ENCODE measurements at regions not wholly inside any gene's neighbourhood (a gene's known extent, or its start where the extent isn't known, plus 50 kb on each side); places are given as distances from the start of the nearest gene placed in this dataset.

GRCh38 chr2:81483254-81483653, 1178.7 kb upstream of the LRRTM1 start:
- TF ChIP-seq ZBTB11 (CRISPR knock-in tag; IDR thresholded peaks at IDR 0.05) = no peak
- TF ChIP-seq KDM1A (IDR thresholded peaks at IDR 0.05; ENCODE audit: borderline replicate concordance) = no peak
- TF ChIP-seq CTCF (IDR thresholded peaks at IDR 0.05 in 2 of 3, conservative IDR thresholded peaks at IDR 0.05 in 1 of 3; ENCODE audit: control insufficient read depth in 2 of 3, extremely low read depth in 1 of 3, insufficient read depth in 1 of 3, low read depth in 3 of 3, low read length in 3 of 3) = no peak
- no peak for TF ChIP-seq CBFB (IDR thresholded peaks at IDR 0.05; ENCODE audit: low read depth)
- TF ChIP-seq POLR2AphosphoS5 (IDR thresholded peaks at IDR 0.05; ENCODE audit: low read length) = no peak
- TF ChIP-seq NFYB (IDR thresholded peaks at IDR 0.05; ENCODE audit: insufficient read depth, low read depth, low read length) = no peak
